ENCODE measurements at regions not wholly inside any gene's neighbourhood (a gene's known extent, or its start where the extent isn't known, plus 50 kb on each side); places are given as distances from the start of the nearest gene placed in this dataset.

DNA sequence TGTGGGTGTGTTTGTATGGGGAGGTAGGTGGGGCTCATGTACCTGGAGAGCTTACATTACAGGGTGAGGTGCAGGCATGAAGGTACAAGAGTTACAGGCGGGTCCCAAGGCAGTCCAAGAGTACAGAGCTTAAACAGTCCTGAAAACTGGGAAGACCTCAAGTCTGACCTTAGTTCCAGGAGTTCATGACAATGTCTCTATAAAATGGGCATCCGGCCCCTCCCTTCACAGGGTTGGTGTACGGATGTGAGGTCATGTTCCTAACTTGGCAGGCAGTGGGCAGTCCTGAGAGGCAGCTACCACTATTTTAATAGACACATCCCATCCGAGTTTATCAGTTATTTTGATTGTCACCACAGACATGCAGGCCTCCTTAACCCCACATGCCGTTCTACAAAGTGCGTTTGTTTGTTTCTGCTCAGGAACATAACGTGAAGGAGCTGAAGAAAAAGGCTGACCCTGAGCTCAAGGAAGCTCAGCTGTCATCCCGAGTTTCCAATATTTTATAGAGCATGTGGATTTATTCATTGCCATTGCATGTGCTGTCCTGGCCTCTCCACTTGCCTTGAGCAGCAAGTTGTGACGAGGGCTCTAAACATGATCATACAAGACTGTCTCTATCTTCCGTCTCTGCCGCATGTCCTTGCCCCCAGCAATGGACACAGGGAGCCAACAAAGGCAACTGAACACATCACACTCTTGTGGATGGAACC is 647.5 kb upstream of the IGFBP3 start:
- TF ChIP-seq POLR2A (IDR thresholded peaks at IDR 0.05), result no peak
- TF ChIP-seq, protein P1, sequence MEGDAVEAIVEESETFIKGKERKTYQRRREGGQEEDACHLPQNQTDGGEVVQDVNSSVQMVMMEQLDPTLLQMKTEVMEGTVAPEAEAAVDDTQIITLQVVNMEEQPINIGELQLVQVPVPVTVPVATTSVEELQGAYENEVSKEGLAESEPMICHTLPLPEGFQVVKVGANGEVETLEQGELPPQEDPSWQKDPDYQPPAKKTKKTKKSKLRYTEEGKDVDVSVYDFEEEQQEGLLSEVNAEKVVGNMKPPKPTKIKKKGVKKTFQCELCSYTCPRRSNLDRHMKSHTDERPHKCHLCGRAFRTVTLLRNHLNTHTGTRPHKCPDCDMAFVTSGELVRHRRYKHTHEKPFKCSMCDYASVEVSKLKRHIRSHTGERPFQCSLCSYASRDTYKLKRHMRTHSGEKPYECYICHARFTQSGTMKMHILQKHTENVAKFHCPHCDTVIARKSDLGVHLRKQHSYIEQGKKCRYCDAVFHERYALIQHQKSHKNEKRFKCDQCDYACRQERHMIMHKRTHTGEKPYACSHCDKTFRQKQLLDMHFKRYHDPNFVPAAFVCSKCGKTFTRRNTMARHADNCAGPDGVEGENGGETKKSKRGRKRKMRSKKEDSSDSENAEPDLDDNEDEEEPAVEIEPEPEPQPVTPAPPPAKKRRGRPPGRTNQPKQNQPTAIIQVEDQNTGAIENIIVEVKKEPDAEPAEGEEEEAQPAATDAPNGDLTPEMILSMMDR (IDR thresholded peaks at IDR 0.05), result no peak
